GM10266 (cell line): ENCODE measurements at regions not wholly inside any gene's neighbourhood (a gene's known extent, or its start where the extent isn't known, plus 50 kb on each side); places are given as distances from the start of the nearest gene placed in this dataset.

ENCODE experiments used
- DNase-seq: peaks from one replicate; pipeline ENCODE4 v3.0.0; 2012; ENCODE audit errors: extremely low spot score
- CTCF ChIP-seq: IDR thresholded peaks from 2 replicates; pipeline ENCODE4 v1.5.1; 2012; ENCODE audit warnings: mild to moderate bottlenecking, low read depth; ENCODE audit not compliant: control insufficient read depth, insufficient read depth; ENCODE audit errors: missing control alignments

GRCh38 chr18:43471873-43472272 lies 194.6 kb upstream of the SYT4 start:
- DNase-seq, result no peak
- TF ChIP-seq CTCF, result no peak

- no peak for DNase-seq
- no peak for TF ChIP-seq CTCF
These were observed 203.8 kb upstream of the SYT4 start for GRCh38 chr18:43481069-43481468.

GRCh38 chr18:43482136-43482535 lies 204.8 kb upstream of the SYT4 start:
- TF ChIP-seq CTCF, result no peak
- no peak for DNase-seq

GRCh38 chr18:43482600-43482999 lies 205.3 kb upstream of the SYT4 start:
- DNase-seq, result no peak
- no peak for TF ChIP-seq CTCF

GRCh38 chr18:43484710-43485109 lies 207.4 kb upstream of the SYT4 start:
- no peak for DNase-seq
- TF ChIP-seq CTCF, result no peak

- DNase-seq, result no peak
- TF ChIP-seq CTCF, result no peak
These were observed 208.3 kb upstream of the SYT4 start for GRCh38 chr18:43485545-43485963.

GRCh38 chr18:43486462-43486861 lies 209.2 kb upstream of the SYT4 start:
- TF ChIP-seq CTCF, result no peak
- no peak for DNase-seq
